ENCODE measurements at regions not wholly inside any gene's neighbourhood (a gene's known extent, or its start where the extent isn't known, plus 50 kb on each side); places are given as distances from the start of the nearest gene placed in this dataset.
A peak's percentile ranks its signal among the peaks of the same experiment; 100 is the strongest.
"Not testable (repeated sequence)": the region's sequence is repeated elsewhere in the genome, so short reads cannot be mapped to it uniquely, and the experiment has no call there.

- DNase-seq (ENCODE audit: low spot score) = no peak
These were observed 122.8 kb downstream of the ATPSCKMT start for GRCh38 chr5:10126900-10127299.

- no peak for DNase-seq (ENCODE audit: low spot score)
These were observed 124.6 kb downstream of the ATPSCKMT start for GRCh38 chr5:10125116-10125515.

GRCh38 chr5:10124287-10124686, 125.4 kb downstream of the ATPSCKMT start:
- no peak for DNase-seq (ENCODE audit: low spot score)

- DNase-seq (ENCODE audit: low spot score) = no peak
These were observed 126.3 kb downstream of the ATPSCKMT start for GRCh38 chr5:10123254-10123989.

GRCh38 chr5:10122076-10122726, 127.5 kb downstream of the ATPSCKMT start:
- DNase-seq (ENCODE audit: low spot score) = no peak

GRCh38 chr5:10120934-10121333, 128.8 kb downstream of the ATPSCKMT start:
- no peak for DNase-seq (ENCODE audit: low spot score)

GRCh38 chr5:10118150-10118549, 131.5 kb downstream of the ATPSCKMT start:
- no peak for DNase-seq (ENCODE audit: low spot score)

- no peak for DNase-seq (ENCODE audit: low spot score)
These were observed 133.1 kb downstream of the ATPSCKMT start for GRCh38 chr5:10116594-10116993.

- DNase-seq (ENCODE audit: low spot score) = no peak
These were observed 134.0 kb downstream of the ATPSCKMT start for GRCh38 chr5:10115669-10116068.

GRCh38 chr5:10111571-10111970, 138.1 kb downstream of the ATPSCKMT start:
- peak; percentile 8 for DNase-seq (ENCODE audit: low spot score)

- no peak for DNase-seq (ENCODE audit: low spot score)
These were observed 139.5 kb downstream of the ATPSCKMT start for GRCh38 chr5:10110228-10110627.

- DNase-seq (ENCODE audit: low spot score) = no peak
These were observed 140.4 kb downstream of the ATPSCKMT start for GRCh38 chr5:10109299-10109698.

- DNase-seq (ENCODE audit: low spot score) = no peak
These were observed 142.9 kb downstream of the ATPSCKMT start for GRCh38 chr5:10106806-10107205.

- DNase-seq (ENCODE audit: low spot score) = no peak
These were observed 143.4 kb downstream of the ATPSCKMT start for GRCh38 chr5:10106285-10106684.

GRCh38 chr5:10102706-10103497, 146.8 kb downstream of the ATPSCKMT start:
- no peak for DNase-seq (ENCODE audit: low spot score)

- DNase-seq (ENCODE audit: low spot score) = not testable (repeated sequence)
These were observed 147.5 kb downstream of the ATPSCKMT start for GRCh38 chr5:10102235-10102634.

GRCh38 chr5:10099548-10099947, 150.1 kb downstream of the ATPSCKMT start:
- no peak for DNase-seq (ENCODE audit: low spot score)

- DNase-seq (ENCODE audit: low spot score) = no peak
These were observed 158.0 kb downstream of the ATPSCKMT start for GRCh38 chr5:10091701-10092100.

GRCh38 chr5:10090074-10090473, 159.6 kb downstream of the ATPSCKMT start:
- no peak for DNase-seq (ENCODE audit: low spot score)

- DNase-seq (ENCODE audit: low spot score) = no peak
These were observed 164.5 kb downstream of the ATPSCKMT start for GRCh38 chr5:10085185-10085584.

- no peak for DNase-seq (ENCODE audit: low spot score)
These were observed 168.1 kb downstream of the ATPSCKMT start for GRCh38 chr5:10081584-10081983.

- DNase-seq (ENCODE audit: low spot score) = no peak
These were observed 171.7 kb downstream of the ATPSCKMT start for GRCh38 chr5:10077791-10078545.
